Kidney (tissue), 13 donors: ENCODE measurements at regions not wholly inside any gene's neighbourhood (a gene's known extent, or its start where the extent isn't known, plus 50 kb on each side); places are given as distances from the start of the nearest gene placed in this dataset.

ENCODE experiments used
- DNase-seq, 5 donors: peaks; one replicate each; pipeline ENCODE4 v3.0.0-alpha.2; 2013 to 2020
- FAIRE-seq: peaks from 2 replicates; lab custom pipeline; 2012; peaks lifted over from hg19 to GRCh38; lab: Jason Lieb, UNC
- H3K27ac ChIP-seq, 2 donors: one replicate each; pipeline ENCODE4 v1.7.0; 2013; ENCODE audit warnings: low read depth in 2 of 2, low read length in 2 of 2, inconsistent platforms in 1 of 2
- H3K27me3 ChIP-seq: one replicate; pipeline ENCODE4 v1.7.1; 2013; ENCODE audit warnings: low read length, inconsistent platforms; ENCODE audit not compliant: control insufficient read depth, insufficient read depth
- H3K36me3 ChIP-seq, 3 donors: one replicate each; pipeline versions ENCODE4 v1.7.0 to v1.7.1; 2013; ENCODE audit warnings: low read length in 3 of 3, control low read depth in 1 of 3, inconsistent platforms in 1 of 3; ENCODE audit not compliant: insufficient read depth in 3 of 3, control insufficient read depth in 2 of 3
- H3K4me1 ChIP-seq, 3 donors: one replicate each; pipeline versions ENCODE4 v1.7.0 to v1.7.1; 2013; ENCODE audit warnings: low read length in 3 of 3, inconsistent platforms in 1 of 3, low read depth in 1 of 3; ENCODE audit not compliant: control insufficient read depth in 2 of 3, insufficient read depth in 2 of 3
- H3K4me3 ChIP-seq, 3 donors: one replicate each; pipeline versions ENCODE4 v1.7.0 to v1.8.1; 2013; ENCODE audit warnings: low read length in 3 of 3, control low read depth in 1 of 3, inconsistent platforms in 1 of 3
- H3K9ac ChIP-seq, 3 donors: one replicate each; pipeline versions ENCODE4 v1.7.0 to v1.7.1; 2013; ENCODE audit warnings: low read length in 3 of 3, control low read depth in 1 of 3, inconsistent platforms in 1 of 3
- H3K9me3 ChIP-seq, 3 donors: one replicate each; pipeline versions ENCODE4 v1.7.0 to v1.7.1; 2013; ENCODE audit warnings: low read length in 3 of 3, control low read depth in 1 of 3, inconsistent platforms in 1 of 3; ENCODE audit not compliant: control insufficient read depth in 2 of 3, insufficient read depth in 1 of 3
- CTCF ChIP-seq: IDR thresholded peaks from 3 replicates; pipeline ENCODE4 v1.5.1; 2012; ENCODE audit warnings: mild to moderate bottlenecking, moderate library complexity, borderline replicate concordance; ENCODE audit not compliant: insufficient read depth; ENCODE audit errors: extremely low read depth
- intact Hi-C: fragments of 100-400 bp; cut with DNase I; formaldehyde crosslinking; loops from one replicate; pipeline ENCODE4 v1.11.1; 2022
- donor health status: control.
- donor health status: control.
- donor health status: control.
- donor health status: control.
- donor health status: control.
- donor health status: DM: yes; HTN: yes; CAD: no.
- donor health status: Normal renal cell carcinoma (clear cell type).

DNA sequence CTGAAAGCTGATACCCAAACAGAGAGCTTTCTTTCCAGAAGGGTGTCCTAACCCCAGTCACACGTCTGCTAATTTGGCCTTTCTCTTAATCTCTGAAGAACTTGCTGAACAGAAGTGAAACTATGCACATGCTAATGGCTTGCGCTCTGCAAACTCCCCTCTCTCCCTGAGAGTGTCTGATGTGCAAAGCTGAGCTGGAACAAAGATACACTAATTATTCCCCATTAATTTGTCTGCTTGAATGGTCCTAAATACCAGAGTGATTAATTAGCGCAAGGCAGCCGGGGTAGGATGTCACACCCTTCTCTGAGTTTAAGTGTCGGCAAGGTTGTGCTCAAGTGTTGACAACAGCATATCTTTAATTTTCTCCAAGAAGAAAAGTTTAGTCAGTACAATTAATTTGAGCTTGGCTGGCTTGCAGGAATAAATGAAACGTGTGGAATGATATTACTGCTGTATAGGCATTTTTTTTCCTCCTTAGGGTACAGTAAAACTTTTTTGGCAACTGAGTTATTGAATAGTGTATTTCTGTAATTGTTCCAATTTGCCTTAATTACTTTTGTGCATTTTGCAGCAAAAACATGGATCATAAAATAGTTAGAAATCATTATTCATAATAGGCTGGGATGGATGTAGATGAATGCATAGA lies 715.9 kb upstream of the POU3F2 start:
- Histone ChIP-seq H3K27me3 (no peaks in the 10 kb centered on the region), H3K4me1 (no peaks in the 10 kb centered on the region), H3K4me3 (no peak overlapping the region), H3K27ac (no peak overlapping the region), H3K9ac (no peak overlapping the region), H3K36me3 (no peaks in the 10 kb centered on the region), H3K9me3 (no peaks in the 10 kb centered on the region)
- TF ChIP-seq CTCF, result no peak
- FAIRE-seq (no peak), DNase-seq (peak in 2 of 5 donors; percentile 5 to 17)
- intact Hi-C loops, result no loop called here

DNA sequence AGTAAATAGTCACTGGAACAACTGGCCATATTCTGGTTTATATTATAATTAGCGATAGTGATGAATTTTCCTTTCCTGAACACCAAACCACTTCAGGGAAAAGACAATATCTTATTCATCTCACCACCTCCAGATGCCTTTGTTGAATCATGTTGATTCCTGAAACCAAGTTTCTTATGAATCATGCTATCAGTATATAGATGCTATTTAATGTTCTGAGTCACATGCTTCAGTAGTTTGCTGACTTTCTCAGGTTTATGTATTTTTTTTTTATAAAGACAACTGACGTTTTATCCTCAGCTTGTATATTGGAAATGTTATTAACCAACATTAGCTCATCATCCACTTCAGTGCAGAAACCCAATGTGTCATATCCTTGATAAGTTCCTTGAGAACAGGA lies 710.2 kb upstream of the POU3F2 start:
- Histone ChIP-seq H3K36me3 (no peaks in the 10 kb centered on the region), H3K9me3 (no peaks in the 10 kb centered on the region), H3K27ac (no peak overlapping the region), H3K27me3 (no peaks in the 10 kb centered on the region), H3K9ac (no peak overlapping the region), H3K4me1 (no peaks in the 10 kb centered on the region), H3K4me3 (no peak overlapping the region)
- no peak for FAIRE-seq
- intact Hi-C loops, result no loop called here
- no peak for TF ChIP-seq CTCF
- no peak for DNase-seq

GRCh38 chr6:98131290-98131990 lies 702.9 kb upstream of the POU3F2 start:
- no peak for TF ChIP-seq CTCF
- no peak for FAIRE-seq

More at GRCh38 chr6:98131290-98131990, 702.9 kb upstream of the POU3F2 start:
- Histone ChIP-seq H3K9me3 (no peaks in the 10 kb centered on the region), H3K36me3 (no peaks in the 10 kb centered on the region), H3K9ac (no peak overlapping the region), H3K27me3 (no peaks in the 10 kb centered on the region), H3K4me3 (no peak overlapping the region), H3K27ac (no peak overlapping the region), H3K4me1 (no peaks in the 10 kb centered on the region)
- DNase-seq, result no peak
- intact Hi-C loops, result no loop called here
